K562 (cell line): ENCODE measurements at regions not wholly inside any gene's neighbourhood (a gene's known extent, or its start where the extent isn't known, plus 50 kb on each side); places are given as distances from the start of the nearest gene placed in this dataset.

ENCODE experiments used
- AFF4 ChIP-seq: sonication (generic); formaldehyde crosslinking; IDR thresholded peaks from 2 replicates; pipeline ENCODE4 v1.8.0; 2023; ENCODE audit warnings: mild to moderate bottlenecking, missing genetic modification reagents
- DDX20 ChIP-seq: fragments of 450-650 bp; IDR thresholded peaks from 2 replicates; pipeline ENCODE4 v1.6.1; 2016; ENCODE audit warnings: missing genetic modification characterization, low read depth, mild to moderate bottlenecking, missing compliant biosample characterization, moderate library complexity
- E2F3 ChIP-seq: fragments of 250-450 bp; sonication (Bioruptor Pico); IDR thresholded peaks from 2 replicates; pipeline ENCODE4 v1.4.0; 2020; ENCODE audit warnings: mild to moderate bottlenecking
- FOXA3 ChIP-seq, 2 experiments: fragments of 450-650 bp in 1 of 2; sonication (generic) in 1 of 2; formaldehyde crosslinking; IDR thresholded peaks in 1 of 2; conservative IDR thresholded peaks in 1 of 2; 2 replicates each; pipeline versions ENCODE4 v1.4.0 to v1.8.0; 2020 to 2022; ENCODE audit warnings: mild to moderate bottlenecking in 2 of 2, missing genetic modification reagents in 1 of 2
- HCFC1 ChIP-seq: IDR thresholded peaks from 2 replicates; pipeline ENCODE4 v1.6.1; 2012; ENCODE audit warnings: low read depth, low read length, improper control_type of control experiment
- TF ChIP-seq, protein P1 (sequence below): fragments of 250-450 bp; sonication (Bioruptor Pico); IDR thresholded peaks from 2 replicates; pipeline ENCODE4 v1.4.0; 2020
- TF ChIP-seq, protein P2 (sequence below): fragments of 250-450 bp; sonication (Bioruptor Pico); IDR thresholded peaks from 2 replicates; pipeline ENCODE4 v1.5.0; 2021

- TF ChIP-seq, protein P1, sequence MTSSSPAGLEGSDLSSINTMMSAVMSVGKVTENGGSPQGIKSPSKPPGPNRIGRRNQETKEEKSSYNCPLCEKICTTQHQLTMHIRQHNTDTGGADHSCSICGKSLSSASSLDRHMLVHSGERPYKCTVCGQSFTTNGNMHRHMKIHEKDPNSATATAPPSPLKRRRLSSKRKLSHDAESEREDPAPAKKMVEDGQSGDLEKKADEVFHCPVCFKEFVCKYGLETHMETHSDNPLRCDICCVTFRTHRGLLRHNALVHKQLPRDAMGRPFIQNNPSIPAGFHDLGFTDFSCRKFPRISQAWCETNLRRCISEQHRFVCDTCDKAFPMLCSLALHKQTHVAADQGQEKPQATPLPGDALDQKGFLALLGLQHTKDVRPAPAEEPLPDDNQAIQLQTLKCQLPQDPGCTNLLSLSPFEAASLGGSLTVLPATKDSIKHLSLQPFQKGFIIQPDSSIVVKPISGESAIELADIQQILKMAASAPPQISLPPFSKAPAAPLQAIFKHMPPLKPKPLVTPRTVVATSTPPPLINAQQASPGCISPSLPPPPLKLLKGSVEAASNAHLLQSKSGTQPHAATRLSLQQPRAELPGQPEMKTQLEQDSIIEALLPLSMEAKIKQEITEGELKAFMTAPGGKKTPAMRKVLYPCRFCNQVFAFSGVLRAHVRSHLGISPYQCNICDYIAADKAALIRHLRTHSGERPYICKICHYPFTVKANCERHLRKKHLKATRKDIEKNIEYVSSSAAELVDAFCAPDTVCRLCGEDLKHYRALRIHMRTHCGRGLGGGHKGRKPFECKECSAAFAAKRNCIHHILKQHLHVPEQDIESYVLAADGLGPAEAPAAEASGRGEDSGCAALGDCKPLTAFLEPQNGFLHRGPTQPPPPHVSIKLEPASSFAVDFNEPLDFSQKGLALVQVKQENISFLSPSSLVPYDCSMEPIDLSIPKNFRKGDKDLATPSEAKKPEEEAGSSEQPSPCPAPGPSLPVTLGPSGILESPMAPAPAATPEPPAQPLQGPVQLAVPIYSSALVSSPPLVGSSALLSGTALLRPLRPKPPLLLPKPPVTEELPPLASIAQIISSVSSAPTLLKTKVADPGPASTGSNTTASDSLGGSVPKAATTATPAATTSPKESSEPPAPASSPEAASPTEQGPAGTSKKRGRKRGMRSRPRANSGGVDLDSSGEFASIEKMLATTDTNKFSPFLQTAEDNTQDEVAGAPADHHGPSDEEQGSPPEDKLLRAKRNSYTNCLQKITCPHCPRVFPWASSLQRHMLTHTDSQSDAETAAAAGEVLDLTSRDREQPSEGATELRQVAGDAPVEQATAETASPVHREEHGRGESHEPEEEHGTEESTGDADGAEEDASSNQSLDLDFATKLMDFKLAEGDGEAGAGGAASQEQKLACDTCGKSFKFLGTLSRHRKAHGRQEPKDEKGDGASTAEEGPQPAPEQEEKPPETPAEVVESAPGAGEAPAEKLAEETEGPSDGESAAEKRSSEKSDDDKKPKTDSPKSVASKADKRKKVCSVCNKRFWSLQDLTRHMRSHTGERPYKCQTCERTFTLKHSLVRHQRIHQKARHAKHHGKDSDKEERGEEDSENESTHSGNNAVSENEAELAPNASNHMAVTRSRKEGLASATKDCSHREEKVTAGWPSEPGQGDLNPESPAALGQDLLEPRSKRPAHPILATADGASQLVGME (CRISPR knock-in tag): no peak
- TF ChIP-seq FOXA3 (CRISPR knock-in tag; conservative IDR thresholded peaks at IDR 0.05 in 1 of 2, IDR thresholded peaks at IDR 0.05 in 1 of 2) (no peak), AFF4 (CRISPR knock-in tag) (no peak), DDX20 (tag) (no peak), HCFC1 (no peak), E2F3 (CRISPR knock-in tag) (no peak)
- TF ChIP-seq, protein P2, sequence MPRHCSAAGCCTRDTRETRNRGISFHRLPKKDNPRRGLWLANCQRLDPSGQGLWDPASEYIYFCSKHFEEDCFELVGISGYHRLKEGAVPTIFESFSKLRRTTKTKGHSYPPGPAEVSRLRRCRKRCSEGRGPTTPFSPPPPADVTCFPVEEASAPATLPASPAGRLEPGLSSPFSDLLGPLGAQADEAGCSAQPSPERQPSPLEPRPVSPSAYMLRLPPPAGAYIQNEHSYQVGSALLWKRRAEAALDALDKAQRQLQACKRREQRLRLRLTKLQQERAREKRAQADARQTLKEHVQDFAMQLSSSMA (CRISPR knock-in tag): no peak
These were observed 314.8 kb downstream of the CDC5L start (continued) for GRCh38 chr6:44702292-44702691.
